ENCODE measurements at regions not wholly inside any gene's neighbourhood (a gene's known extent, or its start where the extent isn't known, plus 50 kb on each side); places are given as distances from the start of the nearest gene placed in this dataset.

DNA sequence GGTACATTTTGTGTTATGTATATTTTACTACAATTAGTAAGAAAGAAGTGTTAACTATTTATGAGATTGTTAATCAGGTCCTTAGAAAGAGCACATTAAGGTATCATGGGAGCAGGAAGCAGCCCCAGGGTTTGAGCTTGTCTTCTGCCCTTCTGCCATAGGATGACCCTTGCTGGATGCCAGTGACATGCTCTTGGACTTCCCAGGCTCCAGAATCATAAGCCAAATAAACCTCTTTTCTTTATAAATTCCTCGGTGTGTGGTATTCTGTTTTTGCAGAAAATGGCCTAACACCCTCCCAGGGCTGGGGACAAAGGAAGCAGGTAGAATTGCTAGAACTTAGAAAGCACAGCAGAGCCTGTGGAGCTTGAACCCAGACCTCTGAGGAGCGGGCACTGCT, 164.7 kb downstream of the VRK1 start:
- TF ChIP-seq, protein P1, sequence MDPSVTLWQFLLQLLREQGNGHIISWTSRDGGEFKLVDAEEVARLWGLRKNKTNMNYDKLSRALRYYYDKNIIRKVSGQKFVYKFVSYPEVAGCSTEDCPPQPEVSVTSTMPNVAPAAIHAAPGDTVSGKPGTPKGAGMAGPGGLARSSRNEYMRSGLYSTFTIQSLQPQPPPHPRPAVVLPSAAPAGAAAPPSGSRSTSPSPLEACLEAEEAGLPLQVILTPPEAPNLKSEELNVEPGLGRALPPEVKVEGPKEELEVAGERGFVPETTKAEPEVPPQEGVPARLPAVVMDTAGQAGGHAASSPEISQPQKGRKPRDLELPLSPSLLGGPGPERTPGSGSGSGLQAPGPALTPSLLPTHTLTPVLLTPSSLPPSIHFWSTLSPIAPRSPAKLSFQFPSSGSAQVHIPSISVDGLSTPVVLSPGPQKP (IDR thresholded peaks at IDR 0.05; ENCODE audit: borderline replicate concordance, low read depth, low read length), result no peak
- TF ChIP-seq FOS (IDR thresholded peaks at IDR 0.05; ENCODE audit: low read depth, low read length) (no peak), RFX5 (IDR thresholded peaks at IDR 0.05; ENCODE audit: low read depth, low read length) (no peak), CTCF (conservative IDR thresholded peaks at IDR 0.05; ENCODE audit: low read depth, low read length) (no peak), POLR2A (IDR thresholded peaks at IDR 0.05; ENCODE audit: low read depth, low read length) (no peak), SMC3 (IDR thresholded peaks at IDR 0.05; ENCODE audit: low read depth, low read length) (no peak), BHLHE40 (IDR thresholded peaks at IDR 0.05; ENCODE audit: low read depth, low read length) (no peak), CHD1 (IDR thresholded peaks at IDR 0.05; ENCODE audit: low read depth, low read length) (no peak), RCOR1 (IDR thresholded peaks at IDR 0.05; ENCODE audit: insufficient replicate concordance, low read length) (no peak), MAFK (IDR thresholded peaks at IDR 0.05; ENCODE audit: low read depth, low read length) (no peak), MAZ (IDR thresholded peaks at IDR 0.05; ENCODE audit: borderline replicate concordance, low read depth, low read length) (no peak)
- TF ChIP-seq, protein P2, sequence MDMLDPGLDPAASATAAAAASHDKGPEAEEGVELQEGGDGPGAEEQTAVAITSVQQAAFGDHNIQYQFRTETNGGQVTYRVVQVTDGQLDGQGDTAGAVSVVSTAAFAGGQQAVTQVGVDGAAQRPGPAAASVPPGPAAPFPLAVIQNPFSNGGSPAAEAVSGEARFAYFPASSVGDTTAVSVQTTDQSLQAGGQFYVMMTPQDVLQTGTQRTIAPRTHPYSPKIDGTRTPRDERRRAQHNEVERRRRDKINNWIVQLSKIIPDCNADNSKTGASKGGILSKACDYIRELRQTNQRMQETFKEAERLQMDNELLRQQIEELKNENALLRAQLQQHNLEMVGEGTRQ (IDR thresholded peaks at IDR 0.05; ENCODE audit: low read depth, low read length), result no peak

Measured in IMR-90 (cell line).